ENCODE measurements at regions not wholly inside any gene's neighbourhood (a gene's known extent, or its start where the extent isn't known, plus 50 kb on each side); places are given as distances from the start of the nearest gene placed in this dataset.

- TF ChIP-seq ZNF331 (CRISPR knock-in tag; IDR thresholded peaks at IDR 0.05; ENCODE audit: low read depth) (no peak), EZH2 (IDR thresholded peaks at IDR 0.05; ENCODE audit: low read depth, unreplicated experiment) (no peak), CTCF (conservative IDR thresholded peaks at IDR 0.05; ENCODE audit: low read depth in 2 of 2) (no peak), POLR2AphosphoS5 (IDR thresholded peaks at IDR 0.05; ENCODE audit: low read depth) (no peak)
These were observed 111.1 kb downstream of the CYP26B1 start for GRCh38 chr2:72036595-72036994.
